ENCODE measurements at regions not wholly inside any gene's neighbourhood (a gene's known extent, or its start where the extent isn't known, plus 50 kb on each side); places are given as distances from the start of the nearest gene placed in this dataset.

DNA sequence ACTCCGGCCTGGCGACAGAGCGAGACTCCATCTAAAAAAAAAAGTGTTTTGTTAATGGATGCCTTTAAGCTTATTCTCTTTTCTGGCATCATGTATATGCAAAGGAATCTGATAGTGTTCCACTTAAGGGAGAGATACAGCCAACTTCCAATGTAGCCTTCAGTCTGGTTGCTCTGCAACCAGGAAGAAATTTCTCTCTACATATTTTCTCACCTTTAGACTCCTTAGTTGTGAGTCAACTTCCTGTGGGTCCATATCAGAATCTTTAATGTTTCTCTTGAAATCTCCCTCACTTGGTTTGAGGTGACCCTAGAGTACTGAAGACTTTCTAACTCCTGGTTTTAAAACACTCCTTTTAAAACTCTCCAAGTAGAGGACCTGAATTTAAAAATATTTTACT is 340.4 kb downstream of the SLC6A15 start:
- DNase-seq (ENCODE audit: insufficient read length, low spot score) (no peak), FAIRE-seq (no peak)

GRCh38 chr12:84562331-84562730 is 350.3 kb downstream of the SLC6A15 start:
- DNase-seq (ENCODE audit: insufficient read length, low spot score), result no peak
- FAIRE-seq, result no peak
- no peak for TF ChIP-seq POLR2A (IDR thresholded peaks at IDR 0.05; ENCODE audit: low read depth, low read length)

More for the DNA sequence above, 340.4 kb downstream of the SLC6A15 start:
- TF ChIP-seq POLR2A (IDR thresholded peaks at IDR 0.05; ENCODE audit: low read depth, low read length), result no peak

- FAIRE-seq, result no peak
- TF ChIP-seq POLR2A (IDR thresholded peaks at IDR 0.05; ENCODE audit: low read depth, low read length), result no peak
- no peak for DNase-seq (ENCODE audit: insufficient read length, low spot score)
Observed at GRCh38 chr12:84561351-84561750, 351.2 kb downstream of the SLC6A15 start.

DNA sequence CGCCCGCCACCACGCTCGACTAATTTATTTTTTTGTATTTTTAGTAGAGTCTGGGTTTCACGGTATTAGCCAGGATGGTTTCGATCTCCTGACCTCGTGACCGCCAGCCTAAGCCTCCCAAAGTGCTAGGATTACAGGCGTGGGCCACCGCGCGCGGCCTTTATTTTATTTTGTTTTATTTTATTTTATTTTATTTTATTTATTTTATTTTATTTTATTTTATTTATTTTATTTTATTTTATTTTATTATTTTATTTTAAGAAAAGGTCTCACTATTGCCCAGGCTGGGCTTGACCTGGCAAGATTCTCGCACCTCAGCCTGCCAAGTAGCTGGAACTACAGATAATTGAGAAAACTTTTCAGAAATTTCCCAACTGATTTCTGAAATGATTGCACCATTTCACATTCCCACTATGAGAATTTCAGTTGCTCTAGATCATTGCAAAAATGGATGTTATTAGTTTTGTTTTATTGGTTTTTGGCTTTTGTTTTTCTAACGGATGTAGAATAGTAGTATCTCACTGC is 358.3 kb downstream of the SLC6A15 start:
- no peak for TF ChIP-seq POLR2A (IDR thresholded peaks at IDR 0.05; ENCODE audit: low read depth, low read length)
- no peak for FAIRE-seq
- DNase-seq (ENCODE audit: insufficient read length, low spot score), result no peak

DNA sequence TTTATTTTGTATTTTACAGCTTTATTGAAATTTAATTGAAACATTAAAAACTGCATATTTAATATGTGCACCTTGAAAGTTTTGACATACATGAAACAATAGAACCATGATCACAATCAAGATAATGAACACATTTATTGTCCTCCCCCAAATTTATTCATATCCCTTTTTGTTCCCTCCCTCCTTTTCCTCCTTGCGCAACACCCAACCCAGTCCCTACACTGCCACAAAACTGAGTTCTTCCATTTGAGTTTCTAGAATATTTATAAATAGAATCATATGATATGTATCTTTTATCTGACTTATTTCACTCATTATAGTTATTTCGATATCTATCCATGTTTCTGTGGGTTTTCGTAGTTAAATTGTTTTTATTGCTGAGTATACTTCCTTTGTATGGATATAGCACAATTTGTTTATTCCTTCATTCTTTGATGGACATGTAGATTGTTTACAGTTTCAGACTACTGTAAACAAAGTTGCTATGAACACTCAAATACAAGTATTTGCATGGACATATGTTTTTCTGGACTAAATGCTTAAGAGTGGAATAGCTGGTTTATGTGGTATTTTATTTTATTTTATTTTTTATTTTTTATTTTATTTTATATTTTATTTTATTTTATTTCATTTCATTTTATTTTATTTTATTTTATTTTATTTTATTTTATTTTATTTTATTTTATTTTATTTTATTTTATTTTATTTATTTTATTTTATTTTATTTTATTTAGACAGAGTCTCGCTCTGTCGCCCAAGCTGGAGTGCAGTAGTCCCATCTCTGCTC is 359.1 kb downstream of the SLC6A15 start:
- no peak for FAIRE-seq

DNA sequence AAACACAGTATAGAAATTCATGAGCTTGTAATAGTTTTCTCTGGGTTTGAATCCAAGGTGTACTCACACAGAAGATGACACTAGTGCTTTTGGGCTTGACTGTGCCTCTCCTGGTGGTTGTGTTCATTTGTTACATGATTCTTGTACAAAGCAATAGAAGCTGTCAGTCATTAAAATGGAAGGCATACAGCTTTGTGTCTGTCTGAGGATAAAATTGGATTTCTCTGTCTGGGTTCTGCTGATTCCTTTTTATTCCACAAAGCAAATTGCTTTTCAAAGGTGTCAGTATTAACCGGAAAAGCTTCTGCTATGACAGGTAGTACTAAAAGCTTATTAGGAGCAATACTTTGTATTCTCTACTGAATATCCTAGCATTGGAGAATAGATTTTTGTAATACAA is 361.2 kb downstream of the SLC6A15 start:
- no peak for DNase-seq (ENCODE audit: insufficient read length, low spot score)
- no peak for FAIRE-seq
- no peak for TF ChIP-seq POLR2A (IDR thresholded peaks at IDR 0.05; ENCODE audit: low read depth, low read length)

More for the DNA sequence above, 359.1 kb downstream of the SLC6A15 start:
- no peak for TF ChIP-seq POLR2A (IDR thresholded peaks at IDR 0.05; ENCODE audit: low read depth, low read length)
- DNase-seq (ENCODE audit: insufficient read length, low spot score), result no peak

DNA sequence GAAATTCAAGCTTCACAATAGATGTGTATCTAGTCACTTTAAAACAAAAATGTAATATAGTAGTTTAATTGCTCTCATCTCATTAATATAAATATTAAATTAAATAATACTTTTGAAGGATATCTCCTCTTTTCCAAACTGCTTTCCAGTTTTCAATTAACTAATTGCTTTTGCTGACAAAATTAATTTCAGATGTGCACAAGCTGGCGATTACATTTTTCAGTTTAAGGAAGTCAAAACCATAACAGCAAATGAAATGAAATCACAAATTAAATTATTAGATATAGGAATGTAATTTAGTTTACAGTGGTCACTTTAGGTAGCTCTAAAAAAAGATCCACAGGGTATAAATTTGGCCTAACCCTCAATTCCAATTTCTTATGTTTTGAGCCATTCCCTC is 362.1 kb downstream of the SLC6A15 start:
- DNase-seq (ENCODE audit: insufficient read length, low spot score) (no peak), FAIRE-seq (no peak)
- no peak for TF ChIP-seq POLR2A (IDR thresholded peaks at IDR 0.05; ENCODE audit: low read depth, low read length)

DNA sequence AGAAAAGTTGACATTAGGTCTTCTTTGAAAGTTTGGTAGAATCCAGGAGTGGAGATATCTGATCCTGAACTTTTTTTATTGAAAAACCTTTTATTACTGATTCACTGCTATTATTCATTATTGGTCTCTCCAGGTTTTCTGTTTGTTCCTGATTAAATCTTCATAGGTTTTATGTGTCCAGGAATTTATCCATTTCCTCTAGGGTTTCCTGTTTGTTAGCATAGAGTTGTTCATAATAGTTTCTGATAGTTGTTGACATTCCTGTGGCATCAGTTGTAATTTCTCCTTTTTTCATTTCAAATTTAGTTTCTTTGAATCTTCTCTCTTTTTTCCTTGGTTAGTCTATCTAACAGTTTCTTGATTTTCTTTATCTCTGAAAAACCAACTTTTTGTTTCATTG is 370.3 kb downstream of the SLC6A15 start:
- FAIRE-seq (no peak), DNase-seq (ENCODE audit: insufficient read length, low spot score) (no peak)
- no peak for TF ChIP-seq POLR2A (IDR thresholded peaks at IDR 0.05; ENCODE audit: low read depth, low read length)

- DNase-seq (ENCODE audit: insufficient read length, low spot score) (no peak), FAIRE-seq (no peak)
- TF ChIP-seq POLR2A (IDR thresholded peaks at IDR 0.05; ENCODE audit: low read depth, low read length), result no peak
Observed at GRCh38 chr12:84537666-84538065, 374.9 kb downstream of the SLC6A15 start.

GRCh38 chr12:84512751-84513150 is 399.8 kb downstream of the SLC6A15 start:
- TF ChIP-seq POLR2A (IDR thresholded peaks at IDR 0.05; ENCODE audit: low read depth, low read length), result no peak
- DNase-seq (ENCODE audit: insufficient read length, low spot score), result no peak
- no peak for FAIRE-seq

GRCh38 chr12:84508851-84509260 is 403.7 kb downstream of the SLC6A15 start:
- TF ChIP-seq POLR2A (IDR thresholded peaks at IDR 0.05; ENCODE audit: low read depth, low read length), result no peak
- FAIRE-seq (no peak), DNase-seq (ENCODE audit: insufficient read length, low spot score) (no peak)

GRCh38 chr12:84507956-84508850 is 404.4 kb downstream of the SLC6A15 start:
- DNase-seq (ENCODE audit: insufficient read length, low spot score) (peak; percentile 47), FAIRE-seq (peak; percentile 98)
- TF ChIP-seq POLR2A (IDR thresholded peaks at IDR 0.05; ENCODE audit: low read depth, low read length), result no peak

- no peak for FAIRE-seq
Observed at GRCh38 chr12:84506282-84506681, 406.3 kb downstream of the SLC6A15 start.

More at GRCh38 chr12:84506282-84506681, 406.3 kb downstream of the SLC6A15 start:
- TF ChIP-seq POLR2A (IDR thresholded peaks at IDR 0.05; ENCODE audit: low read depth, low read length), result no peak
- DNase-seq (ENCODE audit: insufficient read length, low spot score), result no peak

All from H54 (cell line).